Endothelial cell of umbilical vein (primary cell): ENCODE measurements at regions not wholly inside any gene's neighbourhood (a gene's known extent, or its start where the extent isn't known, plus 50 kb on each side); places are given as distances from the start of the nearest gene placed in this dataset.

Experiments
- EZH2 ChIP-seq: IDR thresholded peaks from 2 replicates; pipeline ENCODE4 v1.6.1; 2012; ENCODE audit warnings: borderline replicate concordance, low read depth, mild to moderate bottlenecking, moderate library complexity, low read length, inconsistent platforms; ENCODE audit not compliant: severe bottlenecking
- MYC ChIP-seq: IDR thresholded peaks from one replicate; pipeline ENCODE4 v1.6.1; 2011; ENCODE audit warnings: mild to moderate bottlenecking, low read depth, low read length
- POLR2A ChIP-seq: IDR thresholded peaks from 2 replicates; pipeline ENCODE4 v1.6.1; 2012; ENCODE audit warnings: low read depth, mild to moderate bottlenecking, control low read depth, low read length
- POLR2AphosphoS5 ChIP-seq: IDR thresholded peaks from 2 replicates; pipeline ENCODE4 v1.6.1; 2012; ENCODE audit warnings: low read depth, mild to moderate bottlenecking, control low read depth, low read length, moderate library complexity; ENCODE audit not compliant: insufficient read depth
- TF ChIP-seq, protein P1 (sequence below), 2 donors: IDR thresholded peaks; 1 replicate in 1 of 2; 2 replicates in 1 of 2; pipeline ENCODE4 v1.5.1; 2011; ENCODE audit warnings: low read length in 2 of 2, mild to moderate bottlenecking in 2 of 2, moderate library complexity in 2 of 2, control low read depth in 1 of 2, inconsistent platforms in 1 of 2, low read depth in 1 of 2; ENCODE audit not compliant: insufficient read depth in 1 of 2; ENCODE audit errors: extremely low read depth in 1 of 2

DNA sequence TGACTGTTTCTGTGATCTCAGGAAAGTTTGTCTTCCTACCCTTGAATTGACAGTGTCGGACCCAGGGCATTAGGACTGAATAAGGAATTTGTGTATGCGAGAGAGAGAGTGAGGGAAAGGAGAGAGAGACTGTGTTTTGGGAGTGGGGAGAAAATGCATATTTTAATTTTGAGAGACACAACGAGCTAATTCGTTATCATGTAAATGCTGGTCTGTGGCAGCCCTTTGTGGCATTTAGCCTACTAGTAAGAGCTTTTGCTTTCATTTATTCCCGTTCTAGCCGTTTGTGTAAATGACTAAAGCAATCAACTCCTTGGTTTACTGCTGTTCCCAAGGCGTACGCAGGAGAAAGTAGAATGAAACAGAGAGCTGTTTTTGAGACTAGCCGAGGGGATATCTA is 79.8 kb upstream of the MAMDC2 start:
- TF ChIP-seq, protein P1, sequence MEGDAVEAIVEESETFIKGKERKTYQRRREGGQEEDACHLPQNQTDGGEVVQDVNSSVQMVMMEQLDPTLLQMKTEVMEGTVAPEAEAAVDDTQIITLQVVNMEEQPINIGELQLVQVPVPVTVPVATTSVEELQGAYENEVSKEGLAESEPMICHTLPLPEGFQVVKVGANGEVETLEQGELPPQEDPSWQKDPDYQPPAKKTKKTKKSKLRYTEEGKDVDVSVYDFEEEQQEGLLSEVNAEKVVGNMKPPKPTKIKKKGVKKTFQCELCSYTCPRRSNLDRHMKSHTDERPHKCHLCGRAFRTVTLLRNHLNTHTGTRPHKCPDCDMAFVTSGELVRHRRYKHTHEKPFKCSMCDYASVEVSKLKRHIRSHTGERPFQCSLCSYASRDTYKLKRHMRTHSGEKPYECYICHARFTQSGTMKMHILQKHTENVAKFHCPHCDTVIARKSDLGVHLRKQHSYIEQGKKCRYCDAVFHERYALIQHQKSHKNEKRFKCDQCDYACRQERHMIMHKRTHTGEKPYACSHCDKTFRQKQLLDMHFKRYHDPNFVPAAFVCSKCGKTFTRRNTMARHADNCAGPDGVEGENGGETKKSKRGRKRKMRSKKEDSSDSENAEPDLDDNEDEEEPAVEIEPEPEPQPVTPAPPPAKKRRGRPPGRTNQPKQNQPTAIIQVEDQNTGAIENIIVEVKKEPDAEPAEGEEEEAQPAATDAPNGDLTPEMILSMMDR (IDR thresholded peaks at IDR 0.05; ENCODE audit: extremely low read depth in 1 of 2, insufficient read depth in 1 of 2, low read depth in 1 of 2, low read length in 2 of 2) = no peak
- TF ChIP-seq POLR2AphosphoS5 = no peak
- TF ChIP-seq EZH2 = no peak
- no peak for TF ChIP-seq POLR2A
- no peak for TF ChIP-seq MYC
